A673 (cell line): ENCODE measurements at regions not wholly inside any gene's neighbourhood (a gene's known extent, or its start where the extent isn't known, plus 50 kb on each side); places are given as distances from the start of the nearest gene placed in this dataset.

Experiments used
- BruUV-seq: library from RNA; stranded (reverse); fragments of 400-500 nt; replicated peaks from 2 replicates; lab custom pipeline; 2021; lab: Mats Ljungman, UMichigan
- CTCF ChIA-PET: fragments of 300-600 bp; sonication (Branson Sonifier 250); formaldehyde crosslinking; loops from one replicate; lab custom pipeline; 2022; ENCODE audit warnings: antibody characterized with exemption; lab: Charles Lee
- POLR2A ChIA-PET: fragments of 300-600 bp; sonication (Branson Sonifier 250); formaldehyde crosslinking; loops from one replicate; lab custom pipeline; 2022; ENCODE audit warnings: antibody characterized with exemption; ENCODE audit not compliant: low non-redundant PET; lab: Charles Lee
- DNase-seq: peaks from one replicate; pipeline ENCODE4 v3.0.0-alpha.2; 2015; ENCODE audit warnings: low spot score
- H3K27ac ChIP-seq: fragments of 200-600 bp; sonication (generic); 2 replicates; pipeline ENCODE4 v1.5.1; 2016; ENCODE audit warnings: mixed run types, low read depth, mild to moderate bottlenecking, mixed read lengths, antibody characterized with exemption, low read length; ENCODE audit not compliant: poor library complexity, severe bottlenecking
- H3K27me3 ChIP-seq: fragments of 200-600 bp; sonication (generic); replicated peaks from 2 replicates; pipeline ENCODE4 v1.6.1; 2017; ENCODE audit warnings: mixed run types, low read depth, mild to moderate bottlenecking, mixed read lengths, antibody characterized with exemption, low read length; ENCODE audit not compliant: insufficient read depth, poor library complexity
- H3K36me3 ChIP-seq: fragments of 200-600 bp; sonication (generic); 2 replicates; pipeline ENCODE4 v1.6.1; 2016; ENCODE audit warnings: mixed run types, mild to moderate bottlenecking, mixed read lengths, antibody characterized with exemption, low read length; ENCODE audit not compliant: insufficient read depth, poor library complexity, severe bottlenecking
- H3K4me1 ChIP-seq: fragments of 200-600 bp; sonication (generic); 2 replicates; pipeline ENCODE4 v1.6.1; 2017; ENCODE audit warnings: mixed run types, mild to moderate bottlenecking, mixed read lengths, antibody characterized with exemption, low read length; ENCODE audit not compliant: insufficient read depth, poor library complexity, severe bottlenecking
- H3K4me3 ChIP-seq: fragments of 200-600 bp; sonication (generic); 2 replicates; pipeline ENCODE4 v1.5.1; 2016; ENCODE audit warnings: low read depth, mixed run types, mild to moderate bottlenecking, mixed read lengths, low read length; ENCODE audit not compliant: poor library complexity, severe bottlenecking
- H3K9me3 ChIP-seq: fragments of 200-600 bp; sonication (generic); 2 replicates; pipeline ENCODE4 v1.6.1; 2016; ENCODE audit warnings: mixed run types, low read depth, mild to moderate bottlenecking, mixed read lengths, antibody characterized with exemption, low read length; ENCODE audit not compliant: poor library complexity, severe bottlenecking
- EZH2 ChIP-seq: fragments of 200-600 bp; sonication (generic); IDR thresholded peaks from 2 replicates; pipeline ENCODE4 v1.6.1; 2017; ENCODE audit warnings: borderline replicate concordance, low read depth, mild to moderate bottlenecking, mixed read lengths, antibody characterized with exemption, low read length; ENCODE audit not compliant: poor library complexity, severe bottlenecking
- intact Hi-C: fragments of 100-400 bp; cut with micrococcal nuclease; formaldehyde crosslinking; loops from one replicate; pipeline ENCODE4 v1.10.0; 2022; ENCODE audit not compliant: unreplicated experiment
- TF ChIP-seq, protein P1 (sequence below): fragments of 300-800, 200-600 bp; sonication (generic); conservative IDR thresholded peaks from 2 replicates; pipeline ENCODE4 v1.5.1; 2017; ENCODE audit warnings: low read depth, mild to moderate bottlenecking, antibody characterized with exemption, low read length, moderate library complexity, mixed read lengths

DNA sequence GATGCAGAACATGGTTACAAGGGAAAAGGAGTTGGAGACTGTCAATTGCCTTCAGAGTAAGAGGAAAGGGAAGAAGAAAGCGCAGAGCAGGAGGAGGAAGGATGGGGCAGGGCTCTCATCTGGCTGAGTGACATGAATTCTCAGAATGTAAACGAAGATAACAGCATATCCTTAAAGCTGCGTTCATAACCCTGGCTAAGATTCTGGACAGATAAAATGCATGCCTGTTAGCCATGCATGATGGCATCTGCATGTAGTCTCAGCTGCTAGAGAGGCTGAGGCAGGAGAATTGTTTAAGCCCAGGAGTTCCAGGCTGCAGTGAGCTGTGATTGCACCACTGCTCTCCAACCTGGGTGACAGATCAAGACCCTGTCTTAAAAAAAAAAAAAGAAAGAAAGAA lies 493.5 kb upstream of the PRKX start:
- POLR2A ChIA-PET = no interaction called here
- intact Hi-C loops = no loop called here
- H3K27me3 ChIP-seq = no peaks in the 10 kb centered on the region
- H3K27ac ChIP-seq = no peak overlapping the region
- no TSS peak for BruUV-seq
- no peak overlapping the region for H3K4me3 ChIP-seq
- no peaks in the 10 kb centered on the region for H3K9me3 ChIP-seq
- no peak for DNase-seq
- no peak for TF ChIP-seq EZH2
- TF ChIP-seq, protein P1, sequence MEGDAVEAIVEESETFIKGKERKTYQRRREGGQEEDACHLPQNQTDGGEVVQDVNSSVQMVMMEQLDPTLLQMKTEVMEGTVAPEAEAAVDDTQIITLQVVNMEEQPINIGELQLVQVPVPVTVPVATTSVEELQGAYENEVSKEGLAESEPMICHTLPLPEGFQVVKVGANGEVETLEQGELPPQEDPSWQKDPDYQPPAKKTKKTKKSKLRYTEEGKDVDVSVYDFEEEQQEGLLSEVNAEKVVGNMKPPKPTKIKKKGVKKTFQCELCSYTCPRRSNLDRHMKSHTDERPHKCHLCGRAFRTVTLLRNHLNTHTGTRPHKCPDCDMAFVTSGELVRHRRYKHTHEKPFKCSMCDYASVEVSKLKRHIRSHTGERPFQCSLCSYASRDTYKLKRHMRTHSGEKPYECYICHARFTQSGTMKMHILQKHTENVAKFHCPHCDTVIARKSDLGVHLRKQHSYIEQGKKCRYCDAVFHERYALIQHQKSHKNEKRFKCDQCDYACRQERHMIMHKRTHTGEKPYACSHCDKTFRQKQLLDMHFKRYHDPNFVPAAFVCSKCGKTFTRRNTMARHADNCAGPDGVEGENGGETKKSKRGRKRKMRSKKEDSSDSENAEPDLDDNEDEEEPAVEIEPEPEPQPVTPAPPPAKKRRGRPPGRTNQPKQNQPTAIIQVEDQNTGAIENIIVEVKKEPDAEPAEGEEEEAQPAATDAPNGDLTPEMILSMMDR = no peak
- no peaks in the 10 kb centered on the region for H3K36me3 ChIP-seq
- CTCF ChIA-PET = no interaction called here
- H3K4me1 ChIP-seq = no peaks in the 10 kb centered on the region

DNA sequence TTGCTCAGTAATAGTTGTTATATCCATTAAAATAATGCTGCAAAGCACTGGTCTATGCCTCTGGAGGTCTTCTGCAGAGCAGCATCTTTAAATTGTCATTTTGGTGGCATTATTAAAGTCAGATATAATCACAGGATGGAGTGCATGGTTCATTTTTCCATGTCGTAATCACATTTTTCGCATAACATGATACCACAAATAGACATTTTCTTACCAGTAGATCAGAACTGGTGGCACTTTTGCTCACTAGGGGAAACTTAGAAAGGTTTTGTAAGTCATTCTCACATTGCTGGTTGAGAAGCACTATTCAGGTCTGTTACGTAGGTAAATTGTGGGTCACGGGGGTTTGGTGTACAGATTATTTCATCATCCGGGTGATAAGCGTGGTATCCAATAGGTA lies 484.5 kb upstream of the PRKX start:
- Histone ChIP-seq H3K27me3 (no peaks in the 10 kb centered on the region), H3K4me3 (no peak overlapping the region), H3K27ac (no peak overlapping the region), H3K36me3 (no peaks in the 10 kb centered on the region), H3K4me1 (no peaks in the 10 kb centered on the region), H3K9me3 (peaks cover 4% of the 10 kb centered on the region)
- BruUV-seq = no TSS peak
- CTCF ChIA-PET = no interaction called here
- POLR2A ChIA-PET = no interaction called here
- DNase-seq = no peak
- intact Hi-C loops = no loop called here
- TF ChIP-seq EZH2 = no peak
- TF ChIP-seq, protein P1 = no peak

DNA sequence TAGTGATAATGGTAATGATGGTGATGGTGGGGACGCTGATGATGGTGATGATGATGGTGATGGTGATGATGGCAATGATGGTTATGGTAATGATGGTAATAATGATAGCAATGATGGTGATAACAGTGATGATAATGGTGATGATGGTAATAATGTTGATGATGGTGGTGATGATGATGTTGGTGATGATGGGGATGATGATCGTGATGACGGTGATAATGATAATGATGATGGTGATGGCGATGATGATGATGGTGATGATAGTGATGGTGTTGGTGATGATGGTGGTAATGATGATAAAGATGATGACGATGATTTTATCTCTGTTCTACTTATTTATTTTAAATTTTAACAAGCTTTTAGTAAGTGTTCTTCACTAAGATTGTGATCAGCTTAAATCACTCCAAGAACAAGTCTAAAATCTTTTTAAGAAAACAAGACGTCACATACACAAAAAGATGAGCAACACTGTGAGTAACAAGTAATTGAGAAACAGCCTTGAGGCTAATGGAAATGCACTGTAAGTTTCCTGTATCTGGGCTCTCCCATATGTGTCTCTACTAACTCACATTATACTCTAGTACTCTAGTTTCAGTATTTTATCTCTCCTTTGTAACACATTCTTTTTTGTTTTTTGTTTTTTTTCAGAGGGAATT lies 480.2 kb upstream of the PRKX start:
- no TSS peak for BruUV-seq
- intact Hi-C loops = no loop called here
- no peak for TF ChIP-seq EZH2
- TF ChIP-seq, protein P1 = no peak

More for the DNA sequence above, 480.2 kb upstream of the PRKX start:
- no peaks in the 10 kb centered on the region for H3K27me3 ChIP-seq
- no peak overlapping the region for H3K4me3 ChIP-seq
- CTCF ChIA-PET = no interaction called here
- DNase-seq = no peak
- H3K9me3 ChIP-seq = peaks cover 4% of the 10 kb centered on the region
- POLR2A ChIA-PET = no interaction called here
- no peaks in the 10 kb centered on the region for H3K4me1 ChIP-seq
- H3K27ac ChIP-seq = no peak overlapping the region
- H3K36me3 ChIP-seq = no peaks in the 10 kb centered on the region
